IMR-90 (cell line): ENCODE measurements at regions not wholly inside any gene's neighbourhood (a gene's known extent, or its start where the extent isn't known, plus 50 kb on each side); places are given as distances from the start of the nearest gene placed in this dataset.

Experiments used
- ATAC-seq: fragments of 200-7000 bp; cut with Tn5 transposase; 2 replicates; pipeline ENCODE4 v1.9.1; 2020; ENCODE audit warnings: low read depth, mild to moderate bottlenecking, moderate library complexity
- BruUV-seq: library from RNA; stranded (reverse); fragments of 400-500 nt; replicated peaks from 2 replicates; lab custom pipeline; 2021; lab: Mats Ljungman, UMichigan
- CTCF ChIA-PET: fragments of 300-600 bp; formaldehyde crosslinking; extraction: SDS; loops from one replicate; lab custom pipeline; 2021; ENCODE audit warnings: antibody characterized with exemption; lab: Yijun Ruan, JAX
- POLR2A ChIA-PET: fragments of 300-600 bp; sonication (Branson Sonifier 250); formaldehyde crosslinking; loops from one replicate; lab custom pipeline; 2022; ENCODE audit warnings: antibody characterized with exemption; ENCODE audit not compliant: unreplicated experiment; lab: Charles Lee
- DNase-seq: peaks from one replicate; pipeline ENCODE4 v3.0.0; 2013
- H2AFZ ChIP-seq: replicated peaks from 2 replicates; pipeline ENCODE3; 2013; ENCODE audit warnings: low read length, mild to moderate bottlenecking; ENCODE audit not compliant: poor library complexity
- H2AK5ac ChIP-seq: 2 replicates; pipeline ENCODE4 v1.6.1; 2013; ENCODE audit warnings: low read depth, low read length, inconsistent platforms
- H2AK9ac ChIP-seq: replicated peaks from 2 replicates; pipeline ENCODE3; 2013; ENCODE audit warnings: mild to moderate bottlenecking, low read depth, low read length, moderate library complexity; ENCODE audit not compliant: poor library complexity
- H2BK120ac ChIP-seq: 2 replicates; pipeline ENCODE4 v1.6.1; 2013; ENCODE audit warnings: low read depth, low read length, inconsistent platforms
- H2BK15ac ChIP-seq: 3 replicates; pipeline ENCODE4 v1.6.1; 2013; ENCODE audit warnings: low read depth, low read length, inconsistent platforms
- H2BK20ac ChIP-seq: 2 replicates; pipeline ENCODE4 v1.6.1; 2013; ENCODE audit warnings: low read depth, mild to moderate bottlenecking, inconsistent platforms, low read length, moderate library complexity
- H2BK5ac ChIP-seq: 2 replicates; pipeline ENCODE4 v1.6.1; 2013; ENCODE audit warnings: mild to moderate bottlenecking, low read depth, low read length, inconsistent platforms; ENCODE audit not compliant: poor library complexity, severe bottlenecking
- H3K14ac ChIP-seq: replicated peaks from 2 replicates; pipeline ENCODE4 v1.6.1; 2013; ENCODE audit warnings: low read depth, low read length, inconsistent platforms
- H3K18ac ChIP-seq: 2 replicates; pipeline ENCODE4 v1.6.1; 2013; ENCODE audit warnings: low read depth, low read length, control low read depth
- H3K23ac ChIP-seq: 2 replicates; pipeline ENCODE4 v1.6.1; 2013; ENCODE audit warnings: low read depth, low read length, inconsistent platforms
- H3K27ac ChIP-seq: 2 replicates; pipeline ENCODE4 v1.5.1; 2013; ENCODE audit warnings: mild to moderate bottlenecking, control low read depth, low read length; ENCODE audit not compliant: insufficient read depth
- H3K27me3 ChIP-seq: 2 replicates; pipeline ENCODE4 v1.6.1; 2013; ENCODE audit warnings: low read length; ENCODE audit not compliant: control insufficient read depth, insufficient read depth
- H3K36me3 ChIP-seq: 2 replicates; pipeline ENCODE4 v1.6.1; 2013; ENCODE audit warnings: low read length, mixed read lengths; ENCODE audit not compliant: control insufficient read depth, insufficient read depth
- H3K4ac ChIP-seq: 2 replicates; pipeline ENCODE4 v1.6.1; 2013; ENCODE audit warnings: low read depth, low read length, inconsistent platforms
- H3K4me1 ChIP-seq: 2 replicates; pipeline ENCODE4 v1.6.1; 2013; ENCODE audit warnings: low read length, mixed read lengths; ENCODE audit not compliant: control insufficient read depth, insufficient read depth
- H3K4me2 ChIP-seq: 2 replicates; pipeline ENCODE4 v1.6.1; 2013; ENCODE audit warnings: low read depth, mild to moderate bottlenecking, control low read depth, low read length, moderate library complexity
- H3K4me3 ChIP-seq: 2 replicates; pipeline ENCODE4 v1.5.1; 2013; ENCODE audit warnings: low read depth, mild to moderate bottlenecking, control low read depth, low read length, moderate library complexity; ENCODE audit not compliant: insufficient read depth
- H3K56ac ChIP-seq: 2 replicates; pipeline ENCODE4 v1.6.1; 2013; ENCODE audit warnings: low read length, inconsistent platforms; ENCODE audit not compliant: insufficient read depth; ENCODE audit errors: extremely low read depth
- H3K79me1 ChIP-seq, 2 experiments: 2 replicates each; pipeline ENCODE4 v1.6.1; 2013; ENCODE audit warnings: low read length in 2 of 2, inconsistent platforms in 1 of 2, low read depth in 1 of 2
- H3K9ac ChIP-seq: 2 replicates; pipeline ENCODE4 v1.6.1; 2013; ENCODE audit warnings: low read depth, low read length, control low read depth
- H3K9me1 ChIP-seq: 2 replicates; pipeline ENCODE4 v1.6.1; 2013; ENCODE audit warnings: low read length, inconsistent platforms; ENCODE audit not compliant: insufficient read depth
- H3K9me3 ChIP-seq: 2 replicates; pipeline ENCODE4 v1.6.1; 2013; ENCODE audit warnings: low read length; ENCODE audit not compliant: control insufficient read depth, insufficient read depth
- H4K20me1 ChIP-seq: 2 replicates; pipeline ENCODE4 v1.6.1; 2013; ENCODE audit warnings: low read length, inconsistent platforms; ENCODE audit not compliant: insufficient read depth
- H4K5ac ChIP-seq: 2 replicates; pipeline ENCODE4 v1.6.1; 2013; ENCODE audit warnings: mild to moderate bottlenecking, low read depth, low read length, control low read depth
- H4K8ac ChIP-seq, 2 experiments: 2 replicates each; pipeline ENCODE4 v1.6.1; 2013; ENCODE audit warnings: low read depth in 2 of 2, low read length in 2 of 2, control low read depth in 1 of 2, inconsistent platforms in 1 of 2
- H4K91ac ChIP-seq: 2 replicates; pipeline ENCODE4 v1.6.1; 2013; ENCODE audit warnings: low read depth, low read length, inconsistent platforms; ENCODE audit not compliant: insufficient read depth
- MAFK ChIP-seq: IDR thresholded peaks from 2 replicates; pipeline ENCODE4 v1.6.1; 2012; ENCODE audit warnings: low read depth, low read length, improper control_type of control experiment
- POLR2A ChIP-seq: IDR thresholded peaks from 2 replicates; pipeline ENCODE4 v1.6.1; 2012; ENCODE audit warnings: mild to moderate bottlenecking, low read depth, low read length
- WGBS, 2 experiments: methylation state at CpG; one replicate each; pipeline versions ENCODE4 v1.1.5 to v1.1.7; 2013; ENCODE audit warnings: missing lambda C conversion rate in 2 of 2; ENCODE audit not compliant: insufficient read length in 1 of 2; ENCODE audit errors: extremely low coverage in 2 of 2; 5-methylcytosine and 5-hydroxymethylcytosine counted together
- dilution Hi-C: fragments of 300-500 bp; cut with HindIII; formaldehyde crosslinking; loops from one replicate; pipeline ENCODE4 v1.14.3; 2018; ENCODE audit warnings: low sequenced_read_pairs; ENCODE audit not compliant: unreplicated experiment
- in situ Hi-C: fragments of 300-500 bp; cut with MboI; formaldehyde crosslinking; loops from 3 replicates; pipeline ENCODE4 v1.14.3; 2019; ENCODE audit warnings: low sequenced_read_pairs, inconsistent platforms, mixed read lengths
- intact Hi-C: fragments of 100-400 bp; cut with micrococcal nuclease; formaldehyde crosslinking; loops from 2 replicates; pipeline ENCODE4 v1.10.0; 2022

- H3K4ac ChIP-seq: no peak overlapping the region
- no peak overlapping the region for H2BK5ac ChIP-seq
- no peak overlapping the region for H3K14ac ChIP-seq
- ChIA-PET POLR2A (no interaction called here), CTCF (no interaction called here)
- DNase-seq (no peak), ATAC-seq (no peak)
- no peak overlapping the region for H4K91ac ChIP-seq
- no peaks in the 10 kb centered on the region for H3K79me1 ChIP-seq
- no peak overlapping the region for H3K23ac ChIP-seq
- no TSS peak for BruUV-seq
- TF ChIP-seq MAFK (no peak), POLR2A (no peak)
- H4K8ac ChIP-seq: no peak overlapping the region
- no peaks in the 10 kb centered on the region for H4K20me1 ChIP-seq
- H3K4me1 ChIP-seq: no peaks in the 10 kb centered on the region
- H3K18ac ChIP-seq: no peak overlapping the region
- no peak overlapping the region for H2BK120ac ChIP-seq
- dilution Hi-C loops (no loop called here), intact Hi-C loops (no loop called here), in situ Hi-C loops (no loop called here)
- H3K27ac ChIP-seq: no peak overlapping the region
- no peaks in the 10 kb centered on the region for H3K9me3 ChIP-seq
- H3K4me2 ChIP-seq: no peak overlapping the region
- no peaks in the 10 kb centered on the region for H3K36me3 ChIP-seq
- H2BK20ac ChIP-seq: no peak overlapping the region
- no peak overlapping the region for H2AK9ac ChIP-seq
- WGBS, 2 experiments: no CpG with 5 or more reads among the region's 3 CpGs
- H2AK5ac ChIP-seq: no peak overlapping the region
- H2AFZ ChIP-seq: no peak overlapping the region
- H4K5ac ChIP-seq: no peak overlapping the region
- H3K27me3 ChIP-seq: no peaks in the 10 kb centered on the region
- no peak overlapping the region for H3K9ac ChIP-seq
- no peak overlapping the region for H3K4me3 ChIP-seq
- no peaks in the 10 kb centered on the region for H3K9me1 ChIP-seq
- no peak overlapping the region for H2BK15ac ChIP-seq
- H3K56ac ChIP-seq: no peak overlapping the region
Observed at GRCh38 chr2:186407611-186408010, 78.4 kb upstream of the ZC3H15 start.
